ENCODE measurements at regions not wholly inside any gene's neighbourhood (a gene's known extent, or its start where the extent isn't known, plus 50 kb on each side); places are given as distances from the start of the nearest gene placed in this dataset.

- DNase-seq (ENCODE audit: low read depth, low spot score) = no peak
- Mint-ChIP-seq H3K36me3 (ENCODE audit: low read depth) (no peaks in the 10 kb centered on the region), H3K4me1 (no peaks in the 10 kb centered on the region), H3K27ac (ENCODE audit: unreplicated experiment) (no peak overlapping the region), H3K27me3 (ENCODE audit: low read depth) (peaks cover 13% of the 10 kb centered on the region), H3K4me3 (no peak overlapping the region), H3K9me3 (no peaks in the 10 kb centered on the region)
- no peak for TF ChIP-seq CTCF (conservative IDR thresholded peaks at IDR 0.05)
Measured at GRCh38 chr5:136667789-136668188, 302.4 kb upstream of the TRPC7 start.

GRCh38 chr5:136666970-136667620 lies 301.8 kb upstream of the TRPC7 start:
- no peaks in the 10 kb centered on the region for H3K36me3 Mint-ChIP-seq (ENCODE audit: low read depth)
- no peaks in the 10 kb centered on the region for H3K9me3 Mint-ChIP-seq
- H3K27me3 Mint-ChIP-seq (ENCODE audit: low read depth) = peaks cover 13% of the 10 kb centered on the region
- H3K4me1 Mint-ChIP-seq = no peaks in the 10 kb centered on the region
- H3K27ac Mint-ChIP-seq (ENCODE audit: unreplicated experiment) = no peak overlapping the region
- TF ChIP-seq CTCF (conservative IDR thresholded peaks at IDR 0.05) = no peak
- DNase-seq (ENCODE audit: low read depth, low spot score) = no peak
- no peak overlapping the region for H3K4me3 Mint-ChIP-seq

- H3K4me3 Mint-ChIP-seq = no peak overlapping the region
- no peaks in the 10 kb centered on the region for H3K36me3 Mint-ChIP-seq (ENCODE audit: low read depth)
- no peak overlapping the region for H3K27ac Mint-ChIP-seq (ENCODE audit: unreplicated experiment)
- H3K4me1 Mint-ChIP-seq = no peaks in the 10 kb centered on the region
- DNase-seq (ENCODE audit: low read depth, low spot score) = no peak
- H3K27me3 Mint-ChIP-seq (ENCODE audit: low read depth) = peaks cover 8% of the 10 kb centered on the region
- no peaks in the 10 kb centered on the region for H3K9me3 Mint-ChIP-seq
- TF ChIP-seq CTCF (conservative IDR thresholded peaks at IDR 0.05) = no peak
Measured at GRCh38 chr5:136665331-136665730, 300.0 kb upstream of the TRPC7 start.

GRCh38 chr5:136661026-136661425 lies 295.7 kb upstream of the TRPC7 start:
- Mint-ChIP-seq H3K36me3 (ENCODE audit: low read depth) (no peaks in the 10 kb centered on the region), H3K27ac (ENCODE audit: unreplicated experiment) (no peak overlapping the region), H3K9me3 (no peaks in the 10 kb centered on the region), H3K4me1 (no peaks in the 10 kb centered on the region), H3K27me3 (ENCODE audit: low read depth) (peaks cover 2% of the 10 kb centered on the region), H3K4me3 (no peak overlapping the region)
- no peak for DNase-seq (ENCODE audit: low read depth, low spot score)
- no peak for TF ChIP-seq CTCF (conservative IDR thresholded peaks at IDR 0.05)

GRCh38 chr5:136656811-136657210 lies 291.5 kb upstream of the TRPC7 start:
- H3K36me3 Mint-ChIP-seq (ENCODE audit: low read depth) = no peaks in the 10 kb centered on the region
- H3K27ac Mint-ChIP-seq (ENCODE audit: unreplicated experiment) = no peak overlapping the region
- H3K27me3 Mint-ChIP-seq (ENCODE audit: low read depth) = peaks cover 3% of the 10 kb centered on the region
- no peaks in the 10 kb centered on the region for H3K9me3 Mint-ChIP-seq
- TF ChIP-seq CTCF (conservative IDR thresholded peaks at IDR 0.05) = no peak
- no peak overlapping the region for H3K4me3 Mint-ChIP-seq
- no peaks in the 10 kb centered on the region for H3K4me1 Mint-ChIP-seq
- DNase-seq (ENCODE audit: low read depth, low spot score) = no peak

Measured in neural crest cell (in vitro differentiated cells).